GM19238 (cell line): ENCODE measurements at regions not wholly inside any gene's neighbourhood (a gene's known extent, or its start where the extent isn't known, plus 50 kb on each side); places are given as distances from the start of the nearest gene placed in this dataset.
A peak's percentile ranks its signal among the peaks of the same experiment; 100 is the strongest.
"Not testable (repeated sequence)": the region's sequence is repeated elsewhere in the genome, so short reads cannot be mapped to it uniquely, and the experiment has no call there.

Experiments used
- DNase-seq: peaks from one replicate; pipeline ENCODE4 v3.0.0; 2011; ENCODE audit warnings: low spot score; ENCODE audit not compliant: insufficient read length

- DNase-seq = peak; percentile 19
Observed at GRCh38 chr11:115990004-115990447, 485.8 kb upstream of the CADM1 start.

- DNase-seq = no peak
Observed at GRCh38 chr11:115985896-115986295, 481.7 kb upstream of the CADM1 start.

GRCh38 chr11:115984228-115984627 is 480.0 kb upstream of the CADM1 start:
- no peak for DNase-seq

GRCh38 chr11:115982666-115983065 is 478.5 kb upstream of the CADM1 start:
- no peak for DNase-seq

GRCh38 chr11:115981814-115982471 is 477.7 kb upstream of the CADM1 start:
- no peak for DNase-seq

- DNase-seq = no peak
Observed at GRCh38 chr11:115981104-115981481, 476.9 kb upstream of the CADM1 start.

GRCh38 chr11:115980337-115981103 is 476.3 kb upstream of the CADM1 start:
- DNase-seq = no peak

- DNase-seq = no peak
Observed at GRCh38 chr11:115974703-115975102, 470.5 kb upstream of the CADM1 start.

- DNase-seq = not testable (repeated sequence)
Observed at GRCh38 chr11:115967203-115967602, 463.0 kb upstream of the CADM1 start.

GRCh38 chr11:115965767-115966504 is 461.7 kb upstream of the CADM1 start:
- no peak for DNase-seq

GRCh38 chr11:115964091-115964490 is 459.9 kb upstream of the CADM1 start:
- DNase-seq = no peak

GRCh38 chr11:115963156-115963555 is 458.9 kb upstream of the CADM1 start:
- DNase-seq = no peak

GRCh38 chr11:115961159-115962003 is 457.2 kb upstream of the CADM1 start:
- DNase-seq = no peak

- DNase-seq = no peak
Observed at GRCh38 chr11:115959081-115959486, 454.9 kb upstream of the CADM1 start.

- no peak for DNase-seq
Observed at GRCh38 chr11:115958089-115959000, 454.1 kb upstream of the CADM1 start.

GRCh38 chr11:115955803-115956202 is 451.6 kb upstream of the CADM1 start:
- no peak for DNase-seq

- DNase-seq = no peak
Observed at GRCh38 chr11:115950660-115951059, 446.4 kb upstream of the CADM1 start.

GRCh38 chr11:115944596-115944995 is 440.4 kb upstream of the CADM1 start:
- no peak for DNase-seq

GRCh38 chr11:115942011-115942410 is 437.8 kb upstream of the CADM1 start:
- no peak for DNase-seq

- no peak for DNase-seq
Observed at GRCh38 chr11:115941481-115941993, 437.3 kb upstream of the CADM1 start.
